Gastroesophageal sphincter (tissue), 3 donors: ENCODE measurements at regions not wholly inside any gene's neighbourhood (a gene's known extent, or its start where the extent isn't known, plus 50 kb on each side); places are given as distances from the start of the nearest gene placed in this dataset.

Source experiments
- POLR2AphosphoS5 ChIP-seq: sonication (generic); formaldehyde crosslinking; IDR thresholded peaks from one replicate; pipeline ENCODE4 v1.6.1; 2017; ENCODE audit warnings: antibody characterized with exemption
- TF ChIP-seq, protein P1 (sequence below), 4 experiments: fragments of 200-600 bp in 2 of 4; fragments of 450-650 bp in 2 of 4; sonication (generic) in 1 of 4; IDR thresholded peaks; one replicate each; pipeline ENCODE4 v1.5.1; 2017 to 2019; ENCODE audit warnings: antibody characterized with exemption in 4 of 4, mild to moderate bottlenecking in 2 of 4, moderate library complexity in 2 of 4

DNA sequence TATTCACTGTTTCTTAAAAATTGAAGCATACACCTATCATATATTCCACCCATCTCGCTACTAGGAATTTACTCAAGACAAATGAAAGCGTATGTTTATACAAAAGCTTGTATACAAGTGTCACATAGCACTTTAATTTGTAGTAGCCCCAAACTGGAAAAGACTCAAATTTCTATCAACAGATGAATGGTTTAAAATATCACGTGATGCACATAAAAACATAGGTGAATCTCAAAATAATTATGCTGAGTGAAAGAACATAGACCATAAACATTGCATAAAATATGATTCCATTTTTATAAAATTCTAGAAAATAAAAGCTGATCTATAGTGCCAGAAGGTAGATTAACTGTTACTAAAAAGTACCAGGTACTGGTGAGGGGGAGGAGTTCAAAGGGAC lies 392.9 kb upstream of the LRATD1 start:
- TF ChIP-seq, protein P1, sequence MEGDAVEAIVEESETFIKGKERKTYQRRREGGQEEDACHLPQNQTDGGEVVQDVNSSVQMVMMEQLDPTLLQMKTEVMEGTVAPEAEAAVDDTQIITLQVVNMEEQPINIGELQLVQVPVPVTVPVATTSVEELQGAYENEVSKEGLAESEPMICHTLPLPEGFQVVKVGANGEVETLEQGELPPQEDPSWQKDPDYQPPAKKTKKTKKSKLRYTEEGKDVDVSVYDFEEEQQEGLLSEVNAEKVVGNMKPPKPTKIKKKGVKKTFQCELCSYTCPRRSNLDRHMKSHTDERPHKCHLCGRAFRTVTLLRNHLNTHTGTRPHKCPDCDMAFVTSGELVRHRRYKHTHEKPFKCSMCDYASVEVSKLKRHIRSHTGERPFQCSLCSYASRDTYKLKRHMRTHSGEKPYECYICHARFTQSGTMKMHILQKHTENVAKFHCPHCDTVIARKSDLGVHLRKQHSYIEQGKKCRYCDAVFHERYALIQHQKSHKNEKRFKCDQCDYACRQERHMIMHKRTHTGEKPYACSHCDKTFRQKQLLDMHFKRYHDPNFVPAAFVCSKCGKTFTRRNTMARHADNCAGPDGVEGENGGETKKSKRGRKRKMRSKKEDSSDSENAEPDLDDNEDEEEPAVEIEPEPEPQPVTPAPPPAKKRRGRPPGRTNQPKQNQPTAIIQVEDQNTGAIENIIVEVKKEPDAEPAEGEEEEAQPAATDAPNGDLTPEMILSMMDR (IDR thresholded peaks at IDR 0.05): no peak
- no peak for TF ChIP-seq POLR2AphosphoS5
